HepG2 (cell line): ENCODE measurements at regions not wholly inside any gene's neighbourhood (a gene's known extent, or its start where the extent isn't known, plus 50 kb on each side); places are given as distances from the start of the nearest gene placed in this dataset.

Source experiments
- DDIT3 ChIP-seq: sonication (generic); formaldehyde crosslinking; IDR thresholded peaks from 2 replicates; pipeline ENCODE4 v1.4.0; 2020; ENCODE audit warnings: mild to moderate bottlenecking, missing genetic modification reagents
- FOXK1 ChIP-seq: sonication (generic); formaldehyde crosslinking; IDR thresholded peaks from 2 replicates; pipeline ENCODE4 v1.4.0; 2020; ENCODE audit warnings: low read depth, missing genetic modification reagents, borderline replicate concordance
- GATA4 ChIP-seq: sonication (generic); IDR thresholded peaks from 2 replicates; pipeline ENCODE4 v1.6.1; 2016; ENCODE audit warnings: antibody characterized with exemption, low read depth, borderline replicate concordance
- IRF2 ChIP-seq: IDR thresholded peaks from 2 replicates; pipeline ENCODE4 v1.6.1; 2018; ENCODE audit warnings: missing genetic modification reagents, missing compliant biosample characterization
- KDM2A ChIP-seq: sonication (generic); formaldehyde crosslinking; IDR thresholded peaks from 2 replicates; pipeline ENCODE4 v1.4.0; 2020; ENCODE audit warnings: low read depth, missing genetic modification reagents, borderline replicate concordance
- REXO4 ChIP-seq: sonication (generic); formaldehyde crosslinking; IDR thresholded peaks from 2 replicates; pipeline ENCODE4 v1.8.0; 2022; ENCODE audit warnings: missing genetic modification reagents, mild to moderate bottlenecking, borderline replicate concordance
- SIN3A ChIP-seq: IDR thresholded peaks from 2 replicates; pipeline ENCODE4 v1.6.1; 2011; ENCODE audit warnings: low read depth, mild to moderate bottlenecking, control low read depth, low read length, borderline replicate concordance
- ZBTB7B ChIP-seq: sonication (generic); formaldehyde crosslinking; IDR thresholded peaks from 2 replicates; pipeline ENCODE4 v1.4.0; 2020; ENCODE audit warnings: missing genetic modification reagents
- ZFP36L1 ChIP-seq: sonication (generic); formaldehyde crosslinking; IDR thresholded peaks from 2 replicates; pipeline ENCODE4 v1.8.0; 2022; ENCODE audit warnings: mild to moderate bottlenecking, missing genetic modification reagents, moderate library complexity
- ZNF101 ChIP-seq: sonication (generic); formaldehyde crosslinking; IDR thresholded peaks from 2 replicates; pipeline ENCODE4 v1.4.0; 2020; ENCODE audit warnings: mild to moderate bottlenecking, low read depth, missing genetic modification reagents, borderline replicate concordance
- ZNF230 ChIP-seq: sonication (generic); formaldehyde crosslinking; IDR thresholded peaks from 2 replicates; pipeline ENCODE4 v1.4.0; 2020; ENCODE audit warnings: mild to moderate bottlenecking, missing genetic modification reagents
- ZNF598 ChIP-seq: sonication (generic); formaldehyde crosslinking; IDR thresholded peaks from 2 replicates; pipeline ENCODE4 v1.5.1; 2020; ENCODE audit warnings: mild to moderate bottlenecking, missing genetic modification reagents, borderline replicate concordance
- TF ChIP-seq, protein P1 (sequence below): IDR thresholded peaks from 2 replicates; pipeline ENCODE4 v1.4.0; 2020; ENCODE audit warnings: mild to moderate bottlenecking, missing genetic modification reagents
- TF ChIP-seq, protein P2 (sequence below), 2 experiments: sonication (generic) in 1 of 2; formaldehyde crosslinking in 1 of 2; IDR thresholded peaks; 2 replicates each; pipeline versions ENCODE4 v1.4.0 to v1.6.1; 2016 to 2020; ENCODE audit warnings: borderline replicate concordance in 1 of 2, low read depth in 1 of 2, mild to moderate bottlenecking in 1 of 2, missing genetic modification reagents in 1 of 2
- TF ChIP-seq, protein P3 (sequence below): sonication (generic); formaldehyde crosslinking; IDR thresholded peaks from 2 replicates; pipeline ENCODE4 v1.8.0; 2022; ENCODE audit warnings: missing genetic modification reagents, mild to moderate bottlenecking, inconsistent platforms, borderline replicate concordance
- TF ChIP-seq, protein P4 (sequence below): sonication (generic); formaldehyde crosslinking; IDR thresholded peaks from 2 replicates; pipeline ENCODE4 v1.8.0; 2023; ENCODE audit warnings: mild to moderate bottlenecking, missing genetic modification reagents

DNA sequence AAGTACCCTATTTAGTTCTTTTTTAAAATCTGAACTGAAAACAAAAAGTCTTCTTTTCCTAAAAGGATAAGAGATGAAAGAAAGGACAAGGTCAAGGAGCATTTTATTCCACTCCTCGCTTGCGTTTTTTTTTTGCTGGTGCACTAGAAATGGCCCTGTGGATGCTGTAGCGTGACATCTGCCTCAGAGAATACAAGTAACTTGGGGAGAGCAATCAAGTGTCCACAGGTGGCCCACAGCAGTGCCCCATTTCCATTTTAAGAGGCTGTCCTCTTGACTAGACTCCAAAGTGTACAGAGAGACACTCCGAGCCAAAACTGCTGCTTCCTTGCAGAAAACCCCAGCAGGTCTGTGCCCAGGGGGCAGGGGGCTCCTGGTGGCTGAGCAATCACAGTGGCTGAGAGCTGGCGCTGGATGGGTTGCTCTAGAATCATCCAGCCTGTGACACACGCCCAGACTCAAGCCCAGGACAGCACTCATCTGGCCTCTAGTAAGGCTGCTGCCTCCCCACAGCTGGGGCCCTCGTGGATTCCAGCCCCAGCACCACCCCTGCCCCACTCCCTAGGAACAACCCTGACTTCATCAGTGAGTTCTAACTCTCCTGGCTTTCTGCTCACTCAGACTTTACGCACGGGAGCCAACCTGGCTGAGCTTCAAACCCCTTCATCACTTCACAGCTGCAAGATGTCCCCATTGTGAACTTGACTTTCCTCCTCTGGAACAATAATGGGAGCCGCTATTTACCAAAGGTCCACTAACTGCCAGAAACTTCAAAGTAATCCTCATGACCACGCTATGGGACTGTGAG lies 71.1 kb upstream of the SPATA12 start (continued):
- TF ChIP-seq, protein P1, sequence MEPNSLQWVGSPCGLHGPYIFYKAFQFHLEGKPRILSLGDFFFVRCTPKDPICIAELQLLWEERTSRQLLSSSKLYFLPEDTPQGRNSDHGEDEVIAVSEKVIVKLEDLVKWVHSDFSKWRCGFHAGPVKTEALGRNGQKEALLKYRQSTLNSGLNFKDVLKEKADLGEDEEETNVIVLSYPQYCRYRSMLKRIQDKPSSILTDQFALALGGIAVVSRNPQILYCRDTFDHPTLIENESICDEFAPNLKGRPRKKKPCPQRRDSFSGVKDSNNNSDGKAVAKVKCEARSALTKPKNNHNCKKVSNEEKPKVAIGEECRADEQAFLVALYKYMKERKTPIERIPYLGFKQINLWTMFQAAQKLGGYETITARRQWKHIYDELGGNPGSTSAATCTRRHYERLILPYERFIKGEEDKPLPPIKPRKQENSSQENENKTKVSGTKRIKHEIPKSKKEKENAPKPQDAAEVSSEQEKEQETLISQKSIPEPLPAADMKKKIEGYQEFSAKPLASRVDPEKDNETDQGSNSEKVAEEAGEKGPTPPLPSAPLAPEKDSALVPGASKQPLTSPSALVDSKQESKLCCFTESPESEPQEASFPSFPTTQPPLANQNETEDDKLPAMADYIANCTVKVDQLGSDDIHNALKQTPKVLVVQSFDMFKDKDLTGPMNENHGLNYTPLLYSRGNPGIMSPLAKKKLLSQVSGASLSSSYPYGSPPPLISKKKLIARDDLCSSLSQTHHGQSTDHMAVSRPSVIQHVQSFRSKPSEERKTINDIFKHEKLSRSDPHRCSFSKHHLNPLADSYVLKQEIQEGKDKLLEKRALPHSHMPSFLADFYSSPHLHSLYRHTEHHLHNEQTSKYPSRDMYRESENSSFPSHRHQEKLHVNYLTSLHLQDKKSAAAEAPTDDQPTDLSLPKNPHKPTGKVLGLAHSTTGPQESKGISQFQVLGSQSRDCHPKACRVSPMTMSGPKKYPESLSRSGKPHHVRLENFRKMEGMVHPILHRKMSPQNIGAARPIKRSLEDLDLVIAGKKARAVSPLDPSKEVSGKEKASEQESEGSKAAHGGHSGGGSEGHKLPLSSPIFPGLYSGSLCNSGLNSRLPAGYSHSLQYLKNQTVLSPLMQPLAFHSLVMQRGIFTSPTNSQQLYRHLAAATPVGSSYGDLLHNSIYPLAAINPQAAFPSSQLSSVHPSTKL (CRISPR knock-in tag) = peak; percentile 84
- TF ChIP-seq, protein P2, sequence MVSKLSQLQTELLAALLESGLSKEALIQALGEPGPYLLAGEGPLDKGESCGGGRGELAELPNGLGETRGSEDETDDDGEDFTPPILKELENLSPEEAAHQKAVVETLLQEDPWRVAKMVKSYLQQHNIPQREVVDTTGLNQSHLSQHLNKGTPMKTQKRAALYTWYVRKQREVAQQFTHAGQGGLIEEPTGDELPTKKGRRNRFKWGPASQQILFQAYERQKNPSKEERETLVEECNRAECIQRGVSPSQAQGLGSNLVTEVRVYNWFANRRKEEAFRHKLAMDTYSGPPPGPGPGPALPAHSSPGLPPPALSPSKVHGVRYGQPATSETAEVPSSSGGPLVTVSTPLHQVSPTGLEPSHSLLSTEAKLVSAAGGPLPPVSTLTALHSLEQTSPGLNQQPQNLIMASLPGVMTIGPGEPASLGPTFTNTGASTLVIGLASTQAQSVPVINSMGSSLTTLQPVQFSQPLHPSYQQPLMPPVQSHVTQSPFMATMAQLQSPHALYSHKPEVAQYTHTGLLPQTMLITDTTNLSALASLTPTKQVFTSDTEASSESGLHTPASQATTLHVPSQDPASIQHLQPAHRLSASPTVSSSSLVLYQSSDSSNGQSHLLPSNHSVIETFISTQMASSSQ (IDR thresholded peaks at IDR 0.05; ENCODE audit: low read depth) = no peak
- TF ChIP-seq, protein P2 (CRISPR knock-in tag; IDR thresholded peaks at IDR 0.05; ENCODE audit: borderline replicate concordance) = peak; percentile 62; the same call in 1 of the 2 replicates
- no peak for TF ChIP-seq ZFP36L1 (CRISPR knock-in tag)
- no peak for TF ChIP-seq GATA4
- TF ChIP-seq DDIT3 (CRISPR knock-in tag) = no peak
- no peak for TF ChIP-seq ZNF101 (CRISPR knock-in tag)
- 0 out of 2 replicates have a peak, but pooled peaks have one; percentile 13 for TF ChIP-seq KDM2A (CRISPR knock-in tag)
- no peak for TF ChIP-seq SIN3A
- TF ChIP-seq, protein P3, sequence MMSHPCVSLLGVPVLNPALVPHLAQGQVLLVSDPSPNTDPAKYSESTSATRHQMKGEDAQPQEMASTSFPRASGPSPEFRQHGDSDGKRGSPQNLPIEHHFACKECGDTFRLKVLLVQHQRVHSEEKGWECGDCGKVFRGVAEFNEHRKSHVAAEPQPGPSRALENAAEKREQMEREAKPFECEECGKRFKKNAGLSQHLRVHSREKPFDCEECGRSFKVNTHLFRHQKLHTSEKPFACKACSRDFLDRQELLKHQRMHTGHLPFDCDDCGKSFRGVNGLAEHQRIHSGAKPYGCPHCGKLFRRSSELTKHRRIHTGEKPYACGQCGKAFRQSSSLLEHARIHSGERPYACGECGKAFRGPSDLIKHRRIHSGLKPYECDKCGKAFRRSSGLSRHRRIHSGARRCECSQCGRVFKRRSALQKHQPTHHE (CRISPR knock-in tag) = no peak
- TF ChIP-seq ZNF598 (CRISPR knock-in tag) = peak; percentile 63; the same call in 1 of the 2 replicates
- no peak for TF ChIP-seq ZNF230
- TF ChIP-seq, protein P4, sequence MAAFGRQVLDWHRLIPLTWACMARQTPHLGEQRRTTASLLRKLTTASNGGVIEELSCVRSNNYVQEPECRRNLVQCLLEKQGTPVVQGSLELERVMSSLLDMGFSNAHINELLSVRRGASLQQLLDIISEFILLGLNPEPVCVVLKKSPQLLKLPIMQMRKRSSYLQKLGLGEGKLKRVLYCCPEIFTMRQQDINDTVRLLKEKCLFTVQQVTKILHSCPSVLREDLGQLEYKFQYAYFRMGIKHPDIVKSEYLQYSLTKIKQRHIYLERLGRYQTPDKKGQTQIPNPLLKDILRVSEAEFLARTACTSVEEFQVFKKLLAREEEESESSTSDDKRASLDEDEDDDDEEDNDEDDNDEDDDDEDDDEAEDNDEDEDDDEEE = no peak
- peak; percentile 36; the same call in 1 of the 2 replicates for TF ChIP-seq IRF2
- peak; percentile 58; the same call in 1 of the 2 replicates for TF ChIP-seq FOXK1 (CRISPR knock-in tag)
- 0 out of 2 replicates have a peak, but pooled peaks have one; percentile 15 for TF ChIP-seq ZBTB7B (CRISPR knock-in tag)
- TF ChIP-seq REXO4 (CRISPR knock-in tag) = no peak
